ENCODE measurements at regions not wholly inside any gene's neighbourhood (a gene's known extent, or its start where the extent isn't known, plus 50 kb on each side); places are given as distances from the start of the nearest gene placed in this dataset.
"Not testable (repeated sequence)": the region's sequence is repeated elsewhere in the genome, so short reads cannot be mapped to it uniquely, and the experiment has no call there.

DNA sequence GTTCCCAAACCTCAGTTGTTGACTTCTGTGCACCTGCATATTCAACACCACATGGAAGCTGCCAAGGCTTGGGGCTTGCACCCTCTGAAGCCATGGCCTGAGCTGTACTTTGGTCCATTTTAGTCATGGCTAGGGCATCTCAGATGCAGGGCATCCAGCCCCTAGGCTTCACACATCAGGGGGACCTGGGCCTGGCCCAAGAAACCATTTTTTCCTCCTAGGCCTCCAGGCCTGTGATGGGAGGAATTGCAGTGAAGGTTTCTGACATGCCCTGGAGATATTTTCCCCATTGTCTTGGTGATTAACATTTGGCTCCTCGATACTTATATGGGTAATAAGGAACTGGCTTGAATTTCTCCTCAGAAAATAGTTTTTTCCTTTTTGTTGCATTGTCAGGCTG, 354.5 kb upstream of the ELAVL2 start:
- not testable (repeated sequence) for TF ChIP-seq POLR2A, CTCF, EP300 (IDR thresholded peaks at IDR 0.05)

All from ovary (tissue), 3 donors.